ENCODE measurements at regions not wholly inside any gene's neighbourhood (a gene's known extent, or its start where the extent isn't known, plus 50 kb on each side); places are given as distances from the start of the nearest gene placed in this dataset.

DNA sequence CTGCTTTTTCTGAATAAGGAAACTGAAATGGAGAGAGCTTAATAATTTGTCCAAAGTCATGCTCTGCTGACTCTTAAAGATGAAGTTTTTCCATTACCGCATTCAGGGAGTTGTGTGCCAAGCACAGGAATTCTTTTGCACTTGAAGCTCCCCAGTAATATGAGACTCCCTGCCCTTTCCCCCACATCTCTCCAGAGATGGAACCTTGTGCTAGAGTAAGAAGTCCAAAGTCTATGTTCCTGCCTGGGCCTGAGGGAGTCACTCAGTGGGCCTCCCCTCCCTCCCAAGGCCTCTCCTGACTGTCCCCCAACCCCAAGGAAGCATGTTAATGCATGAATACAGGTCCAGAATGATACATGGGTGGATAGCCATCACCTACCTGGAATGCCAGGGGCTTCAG is 173.3 kb upstream of the SEMA6A start:
- no peak overlapping the region for H3K9ac ChIP-seq (replicated peaks; ENCODE audit: extremely low read depth, insufficient read depth, low read length)
- H3K27me3 ChIP-seq (ENCODE audit: control insufficient read depth in 2 of 2, insufficient read depth in 2 of 2, low read length in 2 of 2), result no peaks in the 10 kb centered on the region
- H3K4me1 ChIP-seq (ENCODE audit: control insufficient read depth, extremely low read depth, insufficient read depth, low read length), result no peaks in the 10 kb centered on the region
- H2AFZ ChIP-seq (ENCODE audit: low read depth, low read length), result no peak overlapping the region
- no peak overlapping the region for H3K27ac ChIP-seq (ENCODE audit: insufficient read depth, low read depth, low read length)
- TF ChIP-seq GATA2 (IDR thresholded peaks at IDR 0.05; ENCODE audit: insufficient read depth, insufficient read length, low read depth, low read length), result no peak
- no peak for TF ChIP-seq FOS (IDR thresholded peaks at IDR 0.05; ENCODE audit: borderline replicate concordance, insufficient read depth, low read length)
- H4K20me1 ChIP-seq (replicated peaks; ENCODE audit: control insufficient read depth, extremely low read depth, insufficient read depth, low read length), result no peaks in the 10 kb centered on the region
- H3K9me3 ChIP-seq (replicated peaks; ENCODE audit: control insufficient read depth, insufficient read depth, low read length), result no peaks in the 10 kb centered on the region
- dilution Hi-C loops (cut with MboI; ENCODE audit: extremely low pct_ligation_motif_present, low sequenced_read_pairs) (no loop called here), intact Hi-C loops (cut with micrococcal nuclease) (no loop called here)
- CTCF ChIA-PET, result no interaction called here
- no peak for FAIRE-seq
- no peaks in the 10 kb centered on the region for H3K9me1 ChIP-seq (replicated peaks; ENCODE audit: control insufficient read depth, extremely low read depth, insufficient read depth, low read length)
- no peak overlapping the region for H3K4me3 ChIP-seq (replicated peaks in 1 of 3; ENCODE audit: insufficient read depth in 1 of 3, low read depth in 1 of 3, low read length in 3 of 3)
- H3K79me2 ChIP-seq (ENCODE audit: control insufficient read depth, insufficient read depth, low read length), result no peaks in the 10 kb centered on the region
- no peaks in the 10 kb centered on the region for H3K36me3 ChIP-seq (ENCODE audit: control insufficient read depth in 2 of 2, extremely low read depth in 1 of 2, insufficient read depth in 2 of 2, low read length in 2 of 2)
- BruUV-seq (replicated peaks), result no TSS peak
- POLR2A ChIA-PET, result no interaction called here
- no peak for DNase-seq (ENCODE audit: low read depth, low spot score)
- H3K4me2 ChIP-seq (ENCODE audit: insufficient read depth, low read length), result no peak overlapping the region

DNA sequence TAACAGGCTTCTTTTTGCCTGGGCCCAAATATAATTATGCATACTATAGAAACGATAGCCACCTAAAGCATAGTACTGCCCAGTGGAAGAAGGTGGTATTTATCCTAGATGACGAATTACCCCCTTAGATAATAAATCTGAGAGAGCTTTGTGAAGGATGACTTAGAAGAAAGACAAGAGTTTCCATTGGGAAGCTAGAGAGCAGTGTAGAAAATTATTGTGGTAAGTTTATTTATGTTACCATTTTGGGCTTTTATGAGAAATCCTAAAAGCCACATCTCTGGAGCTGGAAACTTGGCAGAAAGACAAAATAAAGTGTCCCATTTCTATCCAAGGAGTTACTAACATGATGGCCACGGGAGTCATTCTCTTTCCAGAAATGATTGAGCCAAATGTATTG is 172.0 kb upstream of the SEMA6A start:
- Histone ChIP-seq H3K27ac (ENCODE audit: insufficient read depth, low read depth, low read length) (no peak overlapping the region), H2AFZ (ENCODE audit: low read depth, low read length) (no peak overlapping the region), H3K27me3 (ENCODE audit: control insufficient read depth in 2 of 2, insufficient read depth in 2 of 2, low read length in 2 of 2) (no peaks in the 10 kb centered on the region), H3K9ac (replicated peaks; ENCODE audit: extremely low read depth, insufficient read depth, low read length) (no peak overlapping the region), H3K9me3 (replicated peaks; ENCODE audit: control insufficient read depth, insufficient read depth, low read length) (no peaks in the 10 kb centered on the region), H3K4me2 (ENCODE audit: insufficient read depth, low read length) (no peak overlapping the region), H4K20me1 (replicated peaks; ENCODE audit: control insufficient read depth, extremely low read depth, insufficient read depth, low read length) (no peaks in the 10 kb centered on the region), H3K4me1 (ENCODE audit: control insufficient read depth, extremely low read depth, insufficient read depth, low read length) (no peaks in the 10 kb centered on the region), H3K9me1 (replicated peaks; ENCODE audit: control insufficient read depth, extremely low read depth, insufficient read depth, low read length) (no peaks in the 10 kb centered on the region), H3K36me3 (ENCODE audit: control insufficient read depth in 2 of 2, extremely low read depth in 1 of 2, insufficient read depth in 2 of 2, low read length in 2 of 2) (no peaks in the 10 kb centered on the region), H3K4me3 (replicated peaks in 1 of 3; ENCODE audit: insufficient read depth in 1 of 3, low read depth in 1 of 3, low read length in 3 of 3) (no peak overlapping the region), H3K79me2 (ENCODE audit: control insufficient read depth, insufficient read depth, low read length) (no peaks in the 10 kb centered on the region)
- no peak for FAIRE-seq
- ChIA-PET POLR2A (no interaction called here), CTCF (no interaction called here)
- intact Hi-C loops (cut with micrococcal nuclease) (no loop called here), dilution Hi-C loops (cut with MboI; ENCODE audit: extremely low pct_ligation_motif_present, low sequenced_read_pairs) (no loop called here)
- DNase-seq (ENCODE audit: low read depth, low spot score), result no peak
- TF ChIP-seq EZH2 (IDR thresholded peaks at IDR 0.05; ENCODE audit: borderline replicate concordance, low read depth, low read length, severe bottlenecking), result no peak
- no TSS peak for BruUV-seq (replicated peaks)
